IMR-90 (cell line): ENCODE measurements at regions not wholly inside any gene's neighbourhood (a gene's known extent, or its start where the extent isn't known, plus 50 kb on each side); places are given as distances from the start of the nearest gene placed in this dataset.
"Not testable (repeated sequence)": the region's sequence is repeated elsewhere in the genome, so short reads cannot be mapped to it uniquely, and the experiment has no call there.

Experiments used
- ATAC-seq: fragments of 200-7000 bp; cut with Tn5 transposase; 2 replicates; pipeline ENCODE4 v1.9.1; 2020; ENCODE audit warnings: low read depth, mild to moderate bottlenecking, moderate library complexity
- BruUV-seq: library from RNA; stranded (reverse); fragments of 400-500 nt; replicated peaks from 2 replicates; lab custom pipeline; 2021; lab: Mats Ljungman, UMichigan
- CTCF ChIA-PET: fragments of 300-600 bp; formaldehyde crosslinking; extraction: SDS; loops from one replicate; lab custom pipeline; 2021; ENCODE audit warnings: antibody characterized with exemption; lab: Yijun Ruan, JAX
- POLR2A ChIA-PET: fragments of 300-600 bp; sonication (Branson Sonifier 250); formaldehyde crosslinking; loops from one replicate; lab custom pipeline; 2022; ENCODE audit warnings: antibody characterized with exemption; ENCODE audit not compliant: unreplicated experiment; lab: Charles Lee
- DNase-seq: peaks from one replicate; pipeline ENCODE4 v3.0.0; 2013
- H2AFZ ChIP-seq: replicated peaks from 2 replicates; pipeline ENCODE3; 2013; ENCODE audit warnings: low read length, mild to moderate bottlenecking; ENCODE audit not compliant: poor library complexity
- H2AK5ac ChIP-seq: 2 replicates; pipeline ENCODE4 v1.6.1; 2013; ENCODE audit warnings: low read depth, low read length, inconsistent platforms
- H2AK9ac ChIP-seq: replicated peaks from 2 replicates; pipeline ENCODE3; 2013; ENCODE audit warnings: mild to moderate bottlenecking, low read depth, low read length, moderate library complexity; ENCODE audit not compliant: poor library complexity
- H2BK120ac ChIP-seq: 2 replicates; pipeline ENCODE4 v1.6.1; 2013; ENCODE audit warnings: low read depth, low read length, inconsistent platforms
- H2BK15ac ChIP-seq: 3 replicates; pipeline ENCODE4 v1.6.1; 2013; ENCODE audit warnings: low read depth, low read length, inconsistent platforms
- H2BK20ac ChIP-seq: 2 replicates; pipeline ENCODE4 v1.6.1; 2013; ENCODE audit warnings: low read depth, mild to moderate bottlenecking, inconsistent platforms, low read length, moderate library complexity
- H2BK5ac ChIP-seq: 2 replicates; pipeline ENCODE4 v1.6.1; 2013; ENCODE audit warnings: mild to moderate bottlenecking, low read depth, low read length, inconsistent platforms; ENCODE audit not compliant: poor library complexity, severe bottlenecking
- H3K14ac ChIP-seq: replicated peaks from 2 replicates; pipeline ENCODE4 v1.6.1; 2013; ENCODE audit warnings: low read depth, low read length, inconsistent platforms
- H3K18ac ChIP-seq: 2 replicates; pipeline ENCODE4 v1.6.1; 2013; ENCODE audit warnings: low read depth, low read length, control low read depth
- H3K23ac ChIP-seq: 2 replicates; pipeline ENCODE4 v1.6.1; 2013; ENCODE audit warnings: low read depth, low read length, inconsistent platforms
- H3K27ac ChIP-seq: 2 replicates; pipeline ENCODE4 v1.5.1; 2013; ENCODE audit warnings: mild to moderate bottlenecking, control low read depth, low read length; ENCODE audit not compliant: insufficient read depth
- H3K27me3 ChIP-seq: 2 replicates; pipeline ENCODE4 v1.6.1; 2013; ENCODE audit warnings: low read length; ENCODE audit not compliant: control insufficient read depth, insufficient read depth
- H3K36me3 ChIP-seq: 2 replicates; pipeline ENCODE4 v1.6.1; 2013; ENCODE audit warnings: low read length, mixed read lengths; ENCODE audit not compliant: control insufficient read depth, insufficient read depth
- H3K4ac ChIP-seq: 2 replicates; pipeline ENCODE4 v1.6.1; 2013; ENCODE audit warnings: low read depth, low read length, inconsistent platforms
- H3K4me1 ChIP-seq: 2 replicates; pipeline ENCODE4 v1.6.1; 2013; ENCODE audit warnings: low read length, mixed read lengths; ENCODE audit not compliant: control insufficient read depth, insufficient read depth
- H3K4me2 ChIP-seq: 2 replicates; pipeline ENCODE4 v1.6.1; 2013; ENCODE audit warnings: low read depth, mild to moderate bottlenecking, control low read depth, low read length, moderate library complexity
- H3K4me3 ChIP-seq: 2 replicates; pipeline ENCODE4 v1.5.1; 2013; ENCODE audit warnings: low read depth, mild to moderate bottlenecking, control low read depth, low read length, moderate library complexity; ENCODE audit not compliant: insufficient read depth
- H3K56ac ChIP-seq: 2 replicates; pipeline ENCODE4 v1.6.1; 2013; ENCODE audit warnings: low read length, inconsistent platforms; ENCODE audit not compliant: insufficient read depth; ENCODE audit errors: extremely low read depth
- H3K79me1 ChIP-seq, 2 experiments: 2 replicates each; pipeline ENCODE4 v1.6.1; 2013; ENCODE audit warnings: low read length in 2 of 2, inconsistent platforms in 1 of 2, low read depth in 1 of 2
- H3K9ac ChIP-seq: 2 replicates; pipeline ENCODE4 v1.6.1; 2013; ENCODE audit warnings: low read depth, low read length, control low read depth
- H3K9me1 ChIP-seq: 2 replicates; pipeline ENCODE4 v1.6.1; 2013; ENCODE audit warnings: low read length, inconsistent platforms; ENCODE audit not compliant: insufficient read depth
- H3K9me3 ChIP-seq: 2 replicates; pipeline ENCODE4 v1.6.1; 2013; ENCODE audit warnings: low read length; ENCODE audit not compliant: control insufficient read depth, insufficient read depth
- H4K20me1 ChIP-seq: 2 replicates; pipeline ENCODE4 v1.6.1; 2013; ENCODE audit warnings: low read length, inconsistent platforms; ENCODE audit not compliant: insufficient read depth
- H4K5ac ChIP-seq: 2 replicates; pipeline ENCODE4 v1.6.1; 2013; ENCODE audit warnings: mild to moderate bottlenecking, low read depth, low read length, control low read depth
- H4K8ac ChIP-seq, 2 experiments: 2 replicates each; pipeline ENCODE4 v1.6.1; 2013; ENCODE audit warnings: low read depth in 2 of 2, low read length in 2 of 2, control low read depth in 1 of 2, inconsistent platforms in 1 of 2
- H4K91ac ChIP-seq: 2 replicates; pipeline ENCODE4 v1.6.1; 2013; ENCODE audit warnings: low read depth, low read length, inconsistent platforms; ENCODE audit not compliant: insufficient read depth
- dilution Hi-C: fragments of 300-500 bp; cut with HindIII; formaldehyde crosslinking; loops from one replicate; pipeline ENCODE4 v1.14.3; 2018; ENCODE audit warnings: low sequenced_read_pairs; ENCODE audit not compliant: unreplicated experiment
- in situ Hi-C: fragments of 300-500 bp; cut with MboI; formaldehyde crosslinking; loops from 3 replicates; pipeline ENCODE4 v1.14.3; 2019; ENCODE audit warnings: low sequenced_read_pairs, inconsistent platforms, mixed read lengths
- intact Hi-C: fragments of 100-400 bp; cut with micrococcal nuclease; formaldehyde crosslinking; loops from 2 replicates; pipeline ENCODE4 v1.10.0; 2022

- H4K91ac ChIP-seq, dilution Hi-C loops, H2AFZ ChIP-seq, H3K4ac ChIP-seq, H3K9ac ChIP-seq, H3K79me1 ChIP-seq, H2AK5ac ChIP-seq, in situ Hi-C loops, POLR2A ChIA-PET, DNase-seq, H4K5ac ChIP-seq, H3K18ac ChIP-seq, H2BK15ac ChIP-seq, H4K8ac ChIP-seq, H3K14ac ChIP-seq, H3K27me3 ChIP-seq, H2AK9ac ChIP-seq, H3K27ac ChIP-seq, H3K4me1 ChIP-seq, H4K20me1 ChIP-seq, H3K4me2 ChIP-seq, H2BK5ac ChIP-seq, intact Hi-C loops, ATAC-seq, H3K36me3 ChIP-seq, H2BK120ac ChIP-seq, BruUV-seq, H3K56ac ChIP-seq, H3K9me1 ChIP-seq, H3K23ac ChIP-seq, H3K9me3 ChIP-seq, H2BK20ac ChIP-seq, H3K4me3 ChIP-seq: not testable (repeated sequence)
- CTCF ChIA-PET, result interaction anchor here (0.8 kb wide), 1 partner anchor 19 kb away, joined by 4 read pairs; no protein-coding TSS in a partner anchor
These were observed 135.8 kb upstream of the ELL2 start for GRCh38 chr5:96097488-96097887.
